Germinal center (tissue), 1 donor: ENCODE measurements at regions not wholly inside any gene's neighbourhood (a gene's known extent, or its start where the extent isn't known, plus 50 kb on each side); places are given as distances from the start of the nearest gene placed in this dataset.

Experiments
- DNase-seq: peaks from one replicate; pipeline ENCODE4 v3.0.0; 2012; ENCODE audit warnings: mixed read lengths, low spot score

GRCh38 chr4:31516520-31516919 lies 796.4 kb downstream of the PCDH7 start:
- no peak for DNase-seq

GRCh38 chr4:31518796-31519250 lies 798.7 kb downstream of the PCDH7 start:
- no peak for DNase-seq

- DNase-seq, result no peak
These were observed 810.4 kb downstream of the PCDH7 start for GRCh38 chr4:31530555-31530954.

GRCh38 chr4:31538877-31539276 lies 818.7 kb downstream of the PCDH7 start:
- no peak for DNase-seq

- DNase-seq, result no peak
These were observed 819.3 kb downstream of the PCDH7 start for GRCh38 chr4:31539284-31540069.

GRCh38 chr4:31545330-31545729 lies 825.2 kb downstream of the PCDH7 start:
- DNase-seq, result no peak

- DNase-seq, result no peak
These were observed 825.6 kb downstream of the PCDH7 start for GRCh38 chr4:31545755-31546154.

GRCh38 chr4:31548021-31548420 lies 827.9 kb downstream of the PCDH7 start:
- DNase-seq, result no peak

GRCh38 chr4:31548823-31549222 lies 828.7 kb downstream of the PCDH7 start:
- DNase-seq, result no peak

- no peak for DNase-seq
These were observed 829.1 kb downstream of the PCDH7 start for GRCh38 chr4:31549256-31549655.

- no peak for DNase-seq
These were observed 837.3 kb downstream of the PCDH7 start for GRCh38 chr4:31557437-31557836.

- no peak for DNase-seq
These were observed 853.4 kb downstream of the PCDH7 start for GRCh38 chr4:31573554-31573953.

- no peak for DNase-seq
These were observed 855.3 kb downstream of the PCDH7 start for GRCh38 chr4:31575504-31575903.

GRCh38 chr4:31580843-31581242 lies 860.7 kb downstream of the PCDH7 start:
- DNase-seq, result no peak

- DNase-seq, result no peak
These were observed 865.3 kb downstream of the PCDH7 start for GRCh38 chr4:31585503-31585902.

- no peak for DNase-seq
These were observed 872.1 kb downstream of the PCDH7 start for GRCh38 chr4:31592293-31592692.

GRCh38 chr4:31595496-31595895 lies 875.3 kb downstream of the PCDH7 start:
- no peak for DNase-seq

GRCh38 chr4:31598639-31599038 lies 878.5 kb downstream of the PCDH7 start:
- DNase-seq, result no peak

- no peak for DNase-seq
These were observed 881.6 kb downstream of the PCDH7 start for GRCh38 chr4:31601793-31602192.

- no peak for DNase-seq
These were observed 893.9 kb downstream of the PCDH7 start for GRCh38 chr4:31613946-31614623.

- DNase-seq, result no peak
These were observed 897.5 kb downstream of the PCDH7 start for GRCh38 chr4:31617667-31618066.

GRCh38 chr4:31620476-31620875 lies 900.3 kb downstream of the PCDH7 start:
- DNase-seq, result no peak

- DNase-seq, result no peak
These were observed 925.1 kb downstream of the PCDH7 start for GRCh38 chr4:31645236-31645635.

- DNase-seq, result no peak
These were observed 927.6 kb downstream of the PCDH7 start for GRCh38 chr4:31647786-31648185.
